ENCODE measurements at regions not wholly inside any gene's neighbourhood (a gene's known extent, or its start where the extent isn't known, plus 50 kb on each side); places are given as distances from the start of the nearest gene placed in this dataset.

DNA sequence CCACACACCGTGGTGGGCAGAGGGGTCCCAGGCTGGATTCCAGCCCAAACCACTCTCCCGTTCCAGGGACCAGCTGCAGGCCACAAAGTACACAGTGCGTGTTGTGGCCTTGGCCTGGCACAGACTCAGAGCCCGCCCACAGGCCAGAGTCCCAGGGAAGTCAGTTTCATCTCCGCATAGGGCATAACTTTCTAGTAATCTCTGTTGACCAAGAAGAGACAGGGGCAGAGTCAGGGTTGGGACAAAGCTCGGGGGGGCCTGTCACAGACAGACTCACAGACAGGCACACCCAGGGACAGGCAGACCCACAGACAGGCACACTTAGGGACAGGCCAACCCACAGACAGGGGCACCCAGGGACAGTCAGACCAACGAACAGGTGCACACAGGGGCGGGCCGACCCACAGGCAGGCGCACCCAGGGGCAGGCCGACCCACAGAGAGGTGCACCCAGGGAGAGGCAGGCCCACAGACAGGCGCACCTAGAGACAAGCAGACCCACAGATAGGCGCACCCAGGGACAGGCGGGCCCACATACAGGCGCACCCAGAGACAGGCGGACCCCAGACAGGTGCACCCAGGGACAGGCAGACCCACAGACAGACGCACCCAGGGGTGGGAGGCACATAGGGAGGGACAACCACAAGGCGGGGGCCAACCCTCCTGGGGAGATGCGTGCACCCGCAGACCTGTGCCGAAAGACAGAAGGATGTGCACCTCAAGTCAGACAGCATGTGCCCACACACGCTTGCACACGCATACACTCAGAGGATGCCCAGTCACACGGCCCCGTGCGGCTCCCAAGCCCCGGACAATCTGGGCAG is 323.3 kb upstream of the RTL1 start:
- Histone ChIP-seq H3K4me1 (no peaks in the 10 kb centered on the region), H3K27ac (no peak overlapping the region), H3K4me3 (no peak overlapping the region), H3K27me3 (no peaks in the 10 kb centered on the region), H3K36me3 (no peaks in the 10 kb centered on the region), H3K9me3 (no peaks in the 10 kb centered on the region)
- DNase-seq (ENCODE audit: low spot score), result peak; percentile 49
- TF ChIP-seq CTCF (IDR thresholded peaks at IDR 0.05), result no peak

- H3K4me1 ChIP-seq, result no peaks in the 10 kb centered on the region
- H3K27me3 ChIP-seq, result no peaks in the 10 kb centered on the region
- TF ChIP-seq CTCF (IDR thresholded peaks at IDR 0.05), result no peak
- H3K9me3 ChIP-seq, result no peaks in the 10 kb centered on the region
- H3K27ac ChIP-seq, result no peak overlapping the region
- DNase-seq (ENCODE audit: low spot score), result peak; percentile 38
- H3K36me3 ChIP-seq, result no peaks in the 10 kb centered on the region
- H3K4me3 ChIP-seq, result no peak overlapping the region
Measured at GRCh38 chr14:101227611-101228594, 324.4 kb upstream of the RTL1 start.

GRCh38 chr14:101228949-101229541 is 325.5 kb upstream of the RTL1 start:
- Histone ChIP-seq H3K27ac (no peak overlapping the region), H3K4me3 (no peak overlapping the region), H3K9me3 (no peaks in the 10 kb centered on the region), H3K27me3 (no peaks in the 10 kb centered on the region), H3K36me3 (no peaks in the 10 kb centered on the region), H3K4me1 (no peaks in the 10 kb centered on the region)
- TF ChIP-seq CTCF (IDR thresholded peaks at IDR 0.05), result no peak
- peak; percentile 44 for DNase-seq (ENCODE audit: low spot score)

- no peak for DNase-seq (ENCODE audit: low spot score)
- Histone ChIP-seq H3K27me3 (no peaks in the 10 kb centered on the region), H3K4me3 (no peak overlapping the region), H3K27ac (no peak overlapping the region), H3K4me1 (no peaks in the 10 kb centered on the region), H3K9me3 (no peaks in the 10 kb centered on the region), H3K36me3 (no peaks in the 10 kb centered on the region)
- no peak for TF ChIP-seq CTCF (IDR thresholded peaks at IDR 0.05)
Measured at GRCh38 chr14:101229666-101230065, 326.1 kb upstream of the RTL1 start.

DNA sequence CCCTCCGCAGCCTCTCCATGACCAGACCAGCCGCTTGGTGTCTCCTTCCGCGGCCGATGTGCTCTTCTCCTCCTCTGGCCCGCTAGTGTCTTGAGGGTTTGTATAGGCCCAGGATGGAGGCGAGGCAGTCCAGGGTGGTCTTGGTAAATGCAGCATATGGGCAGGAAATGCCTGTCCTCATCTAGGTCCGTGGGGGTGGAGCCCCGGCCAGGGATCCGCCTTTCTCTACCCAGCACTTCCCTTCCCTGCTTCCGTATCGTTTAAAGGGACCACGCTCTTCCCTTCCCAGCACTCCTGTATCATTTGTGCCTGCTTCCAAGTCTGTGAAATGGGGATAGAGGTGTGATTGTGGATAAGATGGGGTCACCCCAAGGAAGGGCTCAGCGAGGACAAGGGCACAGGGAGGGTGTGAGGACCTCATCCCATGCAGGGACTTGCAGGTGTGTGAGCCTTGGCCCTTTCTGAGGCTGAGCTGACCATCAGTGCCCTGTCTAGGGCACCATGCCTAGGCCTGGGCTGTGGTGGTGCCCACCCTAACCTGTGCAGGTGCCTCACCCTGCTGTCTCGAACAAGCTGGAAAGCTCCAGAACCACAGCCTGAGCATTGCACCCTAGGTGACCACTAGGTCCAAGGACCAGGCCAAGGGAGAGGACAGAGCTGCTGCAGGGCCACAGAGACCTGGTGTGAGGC is 326.8 kb upstream of the RTL1 start:
- TF ChIP-seq CTCF (IDR thresholded peaks at IDR 0.05), result no peak
- DNase-seq (ENCODE audit: low spot score), result no peak
- H3K9me3 ChIP-seq, result no peaks in the 10 kb centered on the region
- H3K4me3 ChIP-seq, result no peak overlapping the region
- H3K4me1 ChIP-seq, result no peaks in the 10 kb centered on the region
- H3K27ac ChIP-seq, result no peak overlapping the region
- H3K27me3 ChIP-seq, result no peaks in the 10 kb centered on the region
- H3K36me3 ChIP-seq, result no peaks in the 10 kb centered on the region

All from right atrium auricular region (tissue), 2 donors.